ENCODE measurements at regions not wholly inside any gene's neighbourhood (a gene's known extent, or its start where the extent isn't known, plus 50 kb on each side); places are given as distances from the start of the nearest gene placed in this dataset.

- DNase-seq (ENCODE audit: low read depth): no peak
These were observed 979.7 kb upstream of the SLC10A2 start for GRCh38 chr13:104045907-104046306.

GRCh38 chr13:104043184-104043583 lies 977.0 kb upstream of the SLC10A2 start:
- DNase-seq (ENCODE audit: low read depth): no peak

GRCh38 chr13:104034891-104035290 lies 968.7 kb upstream of the SLC10A2 start:
- no peak for DNase-seq (ENCODE audit: low read depth)

DNA sequence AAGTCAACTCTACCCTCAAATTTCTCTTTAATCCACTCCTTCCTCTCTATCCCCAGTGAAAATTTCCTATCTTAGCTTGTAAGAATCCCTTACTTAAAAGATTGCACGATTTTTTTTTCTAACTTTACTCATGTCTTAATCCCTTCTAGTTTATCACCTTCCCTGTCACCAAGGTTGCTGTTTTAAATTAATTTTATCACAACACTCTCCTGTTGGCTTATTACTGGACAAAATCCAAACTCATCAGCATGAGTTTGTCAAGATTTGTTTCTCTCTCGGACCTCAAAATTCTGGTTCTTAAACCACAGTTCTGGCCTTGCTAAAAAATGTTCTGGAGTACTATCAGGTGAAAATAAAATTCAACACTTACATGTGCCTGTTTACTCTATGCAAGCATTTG lies 959.1 kb upstream of the SLC10A2 start:
- DNase-seq (ENCODE audit: low read depth): no peak

DNA sequence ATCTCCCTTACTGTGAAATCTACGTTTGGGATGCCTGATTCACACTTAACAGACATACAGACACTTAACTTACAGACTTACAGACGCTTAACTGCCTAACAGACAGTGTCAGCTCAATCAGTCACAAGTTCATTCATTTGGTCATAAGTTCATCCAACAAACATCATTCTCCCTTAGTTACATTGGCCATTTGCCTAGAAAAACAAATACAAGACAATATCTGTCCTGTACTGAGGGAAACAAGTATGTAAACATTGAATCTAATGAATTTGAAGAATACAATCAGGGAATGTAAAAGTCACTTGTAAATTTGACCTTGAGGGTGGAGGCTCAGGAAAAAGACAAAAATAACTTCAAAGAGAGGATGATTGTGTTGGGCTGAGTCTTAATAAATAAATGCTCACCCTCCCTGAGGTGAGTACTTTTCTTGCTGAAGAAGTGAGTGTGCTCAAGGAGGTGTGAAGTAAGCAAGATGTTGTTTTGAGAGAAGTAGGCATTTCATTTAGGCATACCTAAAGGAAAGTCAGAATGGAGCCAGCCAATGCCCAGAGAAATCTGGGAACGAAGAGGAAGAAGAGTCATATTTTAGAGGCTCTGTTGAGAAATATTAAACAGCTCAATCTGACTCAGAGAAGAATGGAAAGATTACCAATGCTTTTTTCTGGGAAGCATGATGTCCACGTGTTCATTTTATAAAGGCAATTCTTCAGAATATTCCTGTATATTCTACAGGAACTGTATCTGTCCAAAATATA lies 958.4 kb upstream of the SLC10A2 start:
- no peak for DNase-seq (ENCODE audit: low read depth)

DNA sequence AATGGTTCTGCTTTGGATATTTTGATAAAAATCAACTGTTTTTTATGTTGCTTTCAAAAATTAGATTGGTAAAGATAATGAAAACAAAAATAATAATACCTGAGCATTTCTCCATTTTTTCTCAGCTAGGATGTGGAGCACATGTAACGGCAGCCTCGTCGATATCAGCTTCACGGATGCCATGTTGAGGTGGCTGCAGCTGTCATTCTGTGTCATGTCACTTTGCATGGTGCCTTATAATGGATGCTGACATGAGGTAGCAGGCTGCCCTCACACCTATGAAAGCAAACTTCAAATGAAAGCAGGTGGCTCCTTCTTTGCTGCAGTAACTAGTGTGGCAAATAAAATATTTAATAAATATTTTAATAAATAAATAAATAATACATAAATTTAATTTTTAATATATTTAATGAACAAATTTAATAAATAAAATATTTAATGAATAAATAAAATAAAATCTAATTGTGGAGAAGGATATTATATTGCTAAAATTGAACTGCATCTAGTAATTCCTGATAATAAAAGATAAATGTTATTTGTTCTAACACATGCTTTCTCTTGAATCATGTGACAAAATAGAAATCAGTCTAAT lies 955.7 kb upstream of the SLC10A2 start:
- DNase-seq (ENCODE audit: low read depth): no peak

DNA sequence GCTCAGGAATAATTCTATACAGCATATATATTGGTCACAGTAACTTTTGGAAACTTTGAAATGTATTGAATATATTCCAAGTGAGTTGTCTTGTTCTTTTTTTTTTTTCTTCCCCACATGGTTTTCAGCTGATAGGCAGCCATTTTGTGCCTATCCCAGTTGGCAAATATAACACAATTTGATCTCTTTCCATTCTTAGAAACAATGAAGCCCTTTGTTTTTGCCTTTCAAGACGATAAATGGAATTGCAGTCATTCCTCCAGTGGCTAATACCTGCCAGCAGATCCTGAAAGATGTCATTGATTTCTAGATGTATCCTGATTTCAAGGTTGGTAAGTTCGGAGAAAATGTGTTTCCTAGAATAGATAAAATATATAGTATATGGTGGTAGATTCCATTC lies 951.1 kb upstream of the SLC10A2 start:
- no peak for DNase-seq (ENCODE audit: low read depth)

- DNase-seq (ENCODE audit: low read depth): no peak
These were observed 949.6 kb upstream of the SLC10A2 start for GRCh38 chr13:104015646-104016396.

DNA sequence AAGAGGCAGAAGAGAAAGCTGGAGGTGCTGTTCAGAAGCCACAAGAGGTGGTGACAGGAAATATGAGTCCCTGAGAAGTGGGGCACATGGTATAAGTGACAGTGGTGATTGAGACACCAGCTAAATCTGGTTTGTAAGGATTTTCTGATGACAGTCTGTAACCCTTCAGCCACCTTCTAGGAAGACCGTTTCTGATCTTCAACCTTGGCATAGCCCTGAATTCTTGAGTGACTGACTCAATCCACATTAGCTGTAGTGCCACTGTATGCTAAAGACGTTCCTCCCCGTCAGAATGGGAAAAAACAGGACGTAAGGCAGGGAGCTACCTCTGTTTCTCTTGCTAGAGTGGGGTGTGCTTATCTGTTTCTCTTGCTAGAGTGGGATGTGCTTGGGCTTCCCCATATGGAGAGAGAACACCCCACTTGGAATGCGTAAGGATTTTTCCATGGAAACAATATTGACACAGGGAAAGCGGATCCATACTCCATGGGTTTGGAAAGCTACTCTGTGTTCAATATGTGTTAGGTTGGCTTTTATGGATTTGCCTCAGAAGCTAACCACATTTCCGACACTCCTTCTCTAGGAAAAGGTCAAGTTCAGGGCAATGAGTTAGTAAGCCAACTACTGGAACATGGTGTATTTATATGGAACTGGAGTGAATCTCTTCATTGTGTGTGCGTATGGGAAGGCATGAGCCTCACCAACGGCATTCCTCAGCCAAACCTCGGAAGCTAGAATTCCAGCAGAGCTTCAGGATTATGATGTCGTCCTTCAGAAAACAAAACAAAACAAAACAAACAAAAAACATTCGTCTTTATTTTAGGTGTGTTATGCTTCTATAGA lies 948.8 kb upstream of the SLC10A2 start:
- no peak for DNase-seq (ENCODE audit: low read depth)

- DNase-seq (ENCODE audit: low read depth): no peak
These were observed 945.5 kb upstream of the SLC10A2 start for GRCh38 chr13:104011505-104012241.

GRCh38 chr13:104008541-104009435 lies 942.6 kb upstream of the SLC10A2 start:
- DNase-seq (ENCODE audit: low read depth): no peak

DNA sequence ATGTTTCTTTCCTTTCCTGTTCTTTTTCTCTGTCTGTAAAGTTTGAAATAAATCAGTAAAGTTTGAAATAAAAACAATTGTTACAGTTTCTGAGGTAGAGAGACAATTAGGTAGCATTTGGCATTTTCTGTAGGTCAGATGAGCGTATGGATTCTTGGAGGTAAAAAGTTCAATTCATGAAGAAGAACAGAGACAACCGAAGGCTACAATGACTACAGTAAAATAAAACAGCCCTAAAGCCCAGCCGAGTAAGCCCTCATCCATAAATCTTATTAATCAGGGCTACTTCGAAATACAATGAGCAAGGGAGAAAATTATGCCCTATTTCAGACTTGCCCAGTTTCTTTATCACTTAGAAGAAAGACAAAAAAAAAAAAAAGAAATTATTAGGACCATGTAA lies 941.9 kb upstream of the SLC10A2 start:
- no peak for DNase-seq (ENCODE audit: low read depth)

GRCh38 chr13:104006625-104007075 lies 940.4 kb upstream of the SLC10A2 start:
- DNase-seq (ENCODE audit: low read depth): no peak

GRCh38 chr13:104004572-104004971 lies 938.4 kb upstream of the SLC10A2 start:
- DNase-seq (ENCODE audit: low read depth): no peak

DNA sequence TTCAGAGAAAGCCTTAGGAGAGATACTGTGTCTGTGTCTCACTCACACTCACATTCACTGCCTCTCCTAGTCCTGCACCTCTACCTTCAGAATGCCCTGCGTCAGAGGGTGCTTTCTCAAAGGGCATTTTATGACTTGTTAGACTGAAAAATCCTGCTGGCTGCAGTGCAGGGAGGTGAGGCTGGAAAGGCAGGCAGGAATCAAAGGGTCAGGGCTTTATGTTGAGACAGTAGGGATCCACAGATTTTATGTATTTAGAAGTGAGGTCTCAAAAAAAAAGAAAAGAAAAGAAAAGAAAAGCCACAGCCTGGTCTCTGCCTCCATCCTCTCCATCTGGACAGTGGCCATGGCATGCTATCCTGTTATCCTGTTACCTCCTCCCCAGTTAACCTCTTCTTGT lies 936.0 kb upstream of the SLC10A2 start:
- DNase-seq (ENCODE audit: low read depth): no peak

DNA sequence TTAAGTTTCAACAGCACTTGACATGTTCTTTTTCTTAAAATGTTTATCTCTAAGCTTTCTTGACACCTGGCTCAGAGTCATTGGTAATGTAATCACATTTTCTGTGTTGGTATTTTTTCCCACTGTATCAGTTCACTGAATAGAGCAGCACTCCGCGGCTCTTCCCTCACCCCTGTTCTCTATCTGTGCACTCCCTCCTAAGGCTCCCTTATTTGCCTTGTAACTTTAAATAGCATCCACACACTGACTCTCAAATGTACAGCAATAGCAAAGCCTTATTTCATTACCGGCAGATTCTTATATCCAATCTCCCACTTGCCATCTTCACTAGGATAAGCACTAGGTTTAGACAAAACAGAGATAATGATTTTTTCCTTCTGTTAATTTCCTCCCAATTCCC lies 935.5 kb upstream of the SLC10A2 start:
- DNase-seq (ENCODE audit: low read depth): no peak

DNA sequence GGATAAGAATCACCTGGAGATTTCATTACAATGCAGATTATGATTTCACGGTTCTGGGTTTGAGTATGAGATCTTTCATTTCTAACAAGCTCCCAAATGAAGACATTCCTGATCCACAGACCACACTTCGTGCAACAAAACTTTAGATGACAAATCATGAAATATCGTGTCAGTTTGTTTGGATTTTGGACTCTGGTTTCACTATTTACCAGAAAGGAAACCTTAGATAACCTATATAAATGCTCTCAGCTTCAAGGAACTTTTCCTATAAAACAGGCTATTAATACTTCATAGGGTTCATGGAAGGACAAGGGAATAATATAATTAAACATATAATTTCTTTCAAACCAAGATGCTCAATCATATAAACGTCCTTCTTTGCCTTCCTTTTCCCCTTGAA lies 930.5 kb upstream of the SLC10A2 start:
- DNase-seq (ENCODE audit: low read depth): no peak

GRCh38 chr13:103983948-103984347 lies 917.7 kb upstream of the SLC10A2 start:
- no peak for DNase-seq (ENCODE audit: low read depth)

DNA sequence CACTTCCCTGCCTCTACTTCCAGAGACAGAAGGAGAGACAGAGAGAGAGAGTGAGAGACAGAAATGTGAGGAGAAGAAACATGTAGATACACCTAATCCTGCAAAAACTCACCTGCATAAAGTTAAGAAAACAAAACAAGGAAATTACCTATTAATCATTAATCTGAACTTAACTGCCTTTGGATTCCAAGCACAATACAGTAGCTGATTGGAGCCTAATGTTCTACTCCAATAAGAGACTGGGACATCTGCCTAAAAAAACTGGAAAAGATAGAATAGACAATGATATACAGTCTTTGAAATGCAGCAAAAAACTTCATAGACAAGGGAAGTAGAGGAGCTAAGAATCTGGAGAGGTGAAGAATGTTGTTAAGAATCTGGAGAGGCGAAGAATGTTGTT lies 910.2 kb upstream of the SLC10A2 start:
- DNase-seq (ENCODE audit: low read depth): no peak

- no peak for DNase-seq (ENCODE audit: low read depth)
These were observed 907.5 kb upstream of the SLC10A2 start for GRCh38 chr13:103973740-103974139.

Data from stimulated activated CD8-positive, alpha-beta memory T cell treated with anti-CD3 and anti-CD28 coated beads, Interleukin-12 subunit alpha, Interleukin-12 subunit beta, amount 100 ng/mL, for 4 hours (primary cell).